SIG-M5 treated with dmso at 0.1 percent for 504 hours (cell line): ENCODE measurements at regions not wholly inside any gene's neighbourhood (a gene's known extent, or its start where the extent isn't known, plus 50 kb on each side); places are given as distances from the start of the nearest gene placed in this dataset.
"Not testable (repeated sequence)": the region's sequence is repeated elsewhere in the genome, so short reads cannot be mapped to it uniquely, and the experiment has no call there.

Experiments
- DNase-seq: peaks from one replicate; lab custom pipeline; 2025; ENCODE audit not compliant: unreplicated experiment; lab: John Stamatoyannopoulos, UW

DNA sequence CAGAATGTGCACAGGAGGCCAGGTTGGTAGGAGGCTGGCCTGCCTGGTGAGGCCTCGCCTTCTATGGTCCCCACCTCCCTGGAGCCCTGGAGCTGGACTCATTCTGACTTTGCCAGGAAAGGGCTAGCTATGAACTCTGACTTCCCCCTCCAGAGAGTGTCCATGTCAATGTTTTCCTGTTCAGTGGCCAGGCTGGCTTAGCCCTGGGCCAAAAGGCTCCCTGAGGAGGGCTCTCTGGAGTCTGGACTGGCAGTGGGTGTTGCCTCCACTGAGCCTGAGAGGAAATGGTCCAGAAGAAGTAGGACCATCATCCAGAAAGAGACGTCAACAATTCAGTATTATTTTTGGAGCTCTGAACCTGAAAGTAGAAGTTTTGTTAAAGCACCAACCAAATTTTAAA is 178.7 kb downstream of the CHIC2 start:
- no peak for DNase-seq

DNA sequence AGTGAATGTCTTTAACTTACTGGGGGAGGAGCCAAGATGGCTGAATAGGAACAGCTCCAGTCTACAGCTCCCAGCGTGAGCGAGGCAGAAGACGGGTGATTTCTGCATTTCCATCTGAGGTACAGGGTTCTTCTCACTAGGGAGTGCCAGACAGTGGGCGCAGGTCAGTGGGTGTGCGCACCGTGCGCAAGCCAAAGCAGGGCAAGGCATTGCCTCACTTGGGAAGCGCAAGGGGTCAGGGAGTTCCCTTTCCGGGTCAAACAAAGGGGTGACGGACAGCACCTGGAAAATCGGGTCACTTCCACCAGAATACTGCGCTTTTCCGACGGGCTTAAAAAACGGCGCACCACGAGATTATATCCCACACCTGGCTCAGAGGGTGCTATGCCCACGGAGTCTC is 187.3 kb downstream of the CHIC2 start:
- DNase-seq: not testable (repeated sequence)

DNA sequence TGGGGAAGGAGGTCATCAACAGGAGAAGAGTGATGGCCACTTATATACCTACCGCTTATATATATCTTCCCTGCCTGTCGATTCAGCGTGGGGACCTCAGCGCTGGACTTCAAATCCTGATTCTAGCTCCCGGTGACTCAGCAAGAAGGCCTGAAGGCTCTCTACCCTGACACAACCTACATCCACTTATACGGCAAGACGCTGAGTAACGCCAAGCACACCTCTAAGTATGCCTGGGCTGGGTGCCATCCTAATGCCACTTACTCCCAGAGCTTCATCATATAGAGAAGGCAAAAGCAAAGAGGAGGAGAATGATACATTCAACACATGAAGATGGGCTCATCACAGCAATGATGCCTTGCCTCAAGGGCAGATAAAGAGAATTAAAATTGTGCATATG is 198.3 kb downstream of the CHIC2 start:
- DNase-seq: no peak

DNA sequence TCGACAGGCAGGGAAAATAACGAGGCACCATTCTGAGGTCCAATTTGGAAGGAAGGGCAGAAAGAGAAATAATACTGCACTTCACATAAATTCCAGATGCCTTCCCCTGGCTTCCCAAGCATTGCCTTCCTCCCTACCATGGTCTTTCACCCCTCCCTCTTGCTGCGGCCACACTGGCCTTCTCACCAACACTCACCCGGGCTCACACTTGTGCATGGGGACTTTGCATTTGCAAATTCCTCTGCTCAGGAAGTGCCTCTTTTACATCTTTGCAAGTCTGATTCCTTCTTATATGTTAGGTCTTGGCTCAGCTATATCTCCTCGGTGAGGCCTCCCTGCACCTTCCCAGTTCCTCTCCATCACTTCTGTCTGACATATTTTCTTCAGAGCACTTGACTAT is 199.4 kb downstream of the CHIC2 start:
- DNase-seq: no peak

DNA sequence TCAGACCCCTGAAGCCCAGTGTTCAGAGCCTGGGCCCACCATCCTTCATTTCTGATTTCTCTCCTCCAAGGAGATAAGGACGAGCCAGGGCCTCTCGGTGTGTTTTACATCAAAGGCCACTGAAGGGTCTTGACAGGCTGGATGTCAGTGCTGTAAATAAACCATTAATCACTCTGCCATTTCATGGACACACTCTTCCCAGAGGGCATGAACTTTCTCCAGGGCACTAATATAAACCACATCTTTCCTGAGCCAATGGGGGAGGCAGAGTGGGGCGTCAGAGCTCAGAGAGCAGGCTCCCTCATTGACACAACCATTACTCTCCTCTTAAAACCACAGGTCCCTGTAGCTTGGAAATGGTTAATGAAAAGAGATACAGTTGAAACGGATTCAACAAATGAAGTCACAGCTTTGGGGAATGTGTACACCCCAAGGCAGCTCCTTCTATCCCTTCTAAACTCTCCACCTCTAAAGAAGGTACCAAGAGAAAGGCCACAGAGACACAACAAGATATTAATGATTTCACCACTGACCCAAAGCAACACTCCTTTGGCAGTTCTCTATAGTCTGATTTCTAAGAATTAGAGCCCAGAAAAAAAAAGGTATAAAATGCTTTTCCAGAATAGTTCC is 200.6 kb downstream of the CHIC2 start:
- DNase-seq: no peak

DNA sequence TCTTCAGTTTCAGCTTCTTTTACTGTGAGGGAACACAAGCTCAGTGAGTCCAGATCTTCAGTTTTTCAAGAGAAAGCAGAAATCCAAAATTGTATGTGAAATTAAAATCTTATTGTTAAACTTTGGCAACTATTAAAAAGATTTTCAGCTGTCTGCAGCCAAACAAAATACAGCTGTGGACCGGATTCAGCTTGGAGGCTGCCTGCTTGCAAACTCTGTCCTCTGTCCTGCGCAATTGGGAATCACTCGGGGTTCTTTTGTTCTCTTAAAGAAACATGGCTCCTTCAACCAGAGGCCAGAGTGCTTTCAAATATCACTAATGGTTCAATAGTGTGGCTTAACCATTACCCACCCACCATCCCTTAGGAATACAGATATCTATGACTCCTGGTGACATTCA is 201.2 kb downstream of the CHIC2 start:
- no peak for DNase-seq

DNA sequence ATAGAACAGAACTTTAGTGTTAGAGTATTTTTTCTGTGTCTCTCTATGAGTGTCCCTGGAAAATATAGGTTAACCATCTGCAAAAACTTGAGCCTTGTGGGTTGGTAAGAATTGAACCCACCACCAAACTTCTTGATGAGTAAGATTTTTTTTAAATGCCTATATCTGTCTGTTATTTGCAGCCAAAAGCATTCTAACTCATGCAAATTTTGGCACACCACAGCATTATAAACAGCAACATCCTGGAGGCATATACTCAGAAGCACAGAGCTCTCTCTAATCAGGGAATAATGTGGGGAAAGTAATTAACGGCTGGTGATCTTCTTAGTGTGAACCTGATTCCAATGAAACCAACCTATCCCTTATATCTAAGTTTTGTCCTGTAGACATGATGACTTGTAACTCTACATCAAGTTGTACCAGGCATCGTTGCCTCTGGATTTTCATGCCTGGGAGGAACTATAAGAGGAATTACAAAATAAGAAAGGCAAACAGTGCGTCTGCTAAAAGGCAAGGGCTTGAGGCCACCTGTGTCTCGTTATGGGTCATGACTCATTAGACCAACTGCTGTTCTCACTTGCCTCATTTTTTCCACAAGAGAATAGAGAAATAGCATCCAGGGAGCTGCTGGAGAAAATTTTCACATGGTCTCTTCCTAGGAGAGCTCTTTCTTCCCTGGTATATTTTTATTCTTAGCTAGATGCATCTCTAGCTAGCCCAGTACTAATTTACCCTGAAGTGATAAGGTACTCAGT is 202.4 kb downstream of the CHIC2 start:
- peak; percentile 63 for DNase-seq

DNA sequence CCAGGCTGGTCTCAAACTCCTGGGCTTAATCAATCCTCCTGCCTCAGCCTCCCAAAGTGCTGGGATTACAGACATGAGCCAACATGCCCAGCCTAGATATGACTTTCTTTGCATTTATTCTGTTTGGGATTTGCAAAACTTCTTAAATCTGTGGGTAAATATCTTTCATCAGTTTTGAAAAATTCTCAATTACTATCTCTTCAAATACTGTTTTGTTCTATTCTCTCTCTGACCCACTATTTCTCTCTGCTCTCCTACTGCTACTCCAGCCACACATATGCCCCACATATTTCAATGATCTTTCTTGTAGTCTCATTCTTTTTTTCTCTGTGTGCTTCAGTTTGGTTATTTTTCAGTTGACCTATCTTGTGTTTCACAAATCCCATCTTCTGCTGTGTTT is 205.1 kb downstream of the CHIC2 start:
- DNase-seq: no peak

DNA sequence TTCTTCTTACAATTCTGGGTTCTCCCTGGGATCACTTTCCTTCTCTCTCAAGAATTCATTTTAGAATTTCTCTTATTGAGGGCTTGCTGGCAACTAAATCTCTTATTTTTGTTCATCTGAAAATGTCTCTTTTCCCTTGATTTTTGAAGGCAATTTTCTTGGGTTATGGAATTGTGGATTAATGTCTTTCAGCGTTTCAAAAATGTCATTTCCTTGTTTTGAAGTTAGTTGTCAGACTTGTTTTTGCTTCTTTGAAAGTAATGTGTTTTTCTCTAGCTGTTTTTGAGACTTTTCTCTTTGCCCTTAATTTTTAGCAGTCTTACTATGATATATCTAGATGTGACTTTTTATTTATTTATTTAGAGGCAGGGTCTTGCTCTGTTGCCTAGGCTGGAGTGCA is 205.7 kb downstream of the CHIC2 start:
- DNase-seq: no peak

DNA sequence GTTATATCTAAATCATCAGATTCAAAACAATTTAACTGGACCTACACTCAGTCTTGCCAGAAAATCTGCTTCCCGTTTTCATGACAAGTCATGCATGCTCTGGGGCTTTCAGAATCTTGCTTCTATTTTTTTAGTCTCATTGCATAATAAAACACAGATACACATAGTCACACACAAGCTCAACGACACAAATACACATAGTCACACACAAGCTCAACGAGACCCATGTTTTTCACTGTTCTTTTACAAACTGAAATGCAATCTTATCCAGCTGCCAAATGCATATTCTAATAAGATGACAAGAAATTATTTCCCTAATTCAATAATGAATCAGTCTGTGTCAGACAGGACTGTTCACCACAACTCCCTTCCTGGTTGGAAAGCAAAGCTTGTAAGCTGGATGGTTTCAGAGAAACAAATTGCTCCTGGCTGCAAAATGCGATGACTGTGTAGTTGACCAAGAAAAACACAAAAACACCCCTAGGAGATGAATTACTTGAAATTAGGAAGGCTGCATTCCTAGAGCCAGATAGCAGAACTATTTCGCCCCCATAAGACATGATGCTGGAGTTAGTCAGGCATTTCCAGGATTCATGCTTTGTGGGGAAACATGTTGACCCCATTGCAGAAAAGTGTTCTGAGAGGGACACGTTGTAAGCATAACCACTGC is 208.7 kb downstream of the CHIC2 start:
- peak; percentile 47 for DNase-seq

DNA sequence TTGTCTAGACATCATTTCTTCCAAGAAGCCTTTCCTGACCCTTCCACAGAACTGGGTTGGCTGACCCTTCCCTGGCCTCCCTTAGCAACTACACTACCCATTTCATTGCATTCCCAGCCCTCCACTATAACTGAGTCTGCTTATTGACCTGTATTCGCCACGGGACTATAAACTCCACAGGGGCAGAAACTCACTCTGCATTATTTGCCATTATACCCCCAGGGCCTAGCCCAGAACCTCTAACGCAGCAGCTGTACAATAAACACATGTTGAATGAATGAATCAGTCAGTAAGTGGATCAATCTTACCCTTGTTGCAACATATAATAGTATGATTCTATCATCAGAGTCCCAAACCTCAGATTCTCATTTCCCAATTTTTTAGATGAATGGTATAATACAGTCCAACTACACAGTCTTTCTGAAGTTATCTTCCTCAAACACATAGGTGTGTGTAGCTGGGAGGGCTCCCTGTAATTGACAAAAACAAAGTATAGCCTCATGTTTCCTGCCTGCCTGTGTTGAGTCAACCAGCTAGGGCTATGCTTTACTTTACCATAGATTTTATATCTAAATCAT is 209.3 kb downstream of the CHIC2 start:
- DNase-seq: peak; percentile 35

DNA sequence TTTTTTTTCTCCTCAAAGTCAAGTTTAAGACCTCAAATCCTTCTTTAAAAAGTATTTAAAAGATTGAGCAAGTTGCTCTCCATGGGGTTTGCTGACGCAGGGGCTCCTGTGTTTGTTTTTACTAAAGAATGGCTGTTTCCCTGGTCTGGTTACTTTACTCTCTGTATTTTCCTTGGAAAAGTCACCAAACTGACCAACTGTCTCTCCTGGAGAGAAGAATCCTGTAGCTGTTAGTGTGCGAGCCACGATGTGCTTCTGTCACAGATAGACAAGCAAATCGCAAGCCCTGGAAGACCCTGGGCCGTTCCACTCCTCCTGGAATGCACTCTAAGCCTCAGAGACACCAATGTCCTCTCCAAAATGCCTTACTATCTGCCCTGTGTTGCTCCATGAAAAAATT is 212.1 kb downstream of the CHIC2 start:
- DNase-seq: no peak

DNA sequence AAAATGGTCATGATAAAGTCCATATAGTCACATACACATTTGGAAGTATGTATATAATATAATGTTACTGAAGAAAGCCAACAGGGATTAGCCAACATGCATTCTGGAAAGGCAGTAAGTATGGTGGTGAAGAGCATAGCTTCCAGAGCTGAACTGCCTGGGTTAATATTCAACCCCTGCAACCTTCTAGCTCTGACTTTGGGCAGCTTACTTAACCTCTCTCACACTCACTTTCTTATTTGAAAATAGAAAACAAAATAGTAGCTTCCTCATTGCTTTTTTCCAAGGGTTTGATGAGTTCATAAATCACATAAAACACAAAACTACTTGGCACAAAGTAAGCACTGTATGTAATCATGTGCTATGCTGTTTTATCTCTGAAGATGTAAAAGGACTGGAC is 216.4 kb downstream of the CHIC2 start:
- DNase-seq: no peak

DNA sequence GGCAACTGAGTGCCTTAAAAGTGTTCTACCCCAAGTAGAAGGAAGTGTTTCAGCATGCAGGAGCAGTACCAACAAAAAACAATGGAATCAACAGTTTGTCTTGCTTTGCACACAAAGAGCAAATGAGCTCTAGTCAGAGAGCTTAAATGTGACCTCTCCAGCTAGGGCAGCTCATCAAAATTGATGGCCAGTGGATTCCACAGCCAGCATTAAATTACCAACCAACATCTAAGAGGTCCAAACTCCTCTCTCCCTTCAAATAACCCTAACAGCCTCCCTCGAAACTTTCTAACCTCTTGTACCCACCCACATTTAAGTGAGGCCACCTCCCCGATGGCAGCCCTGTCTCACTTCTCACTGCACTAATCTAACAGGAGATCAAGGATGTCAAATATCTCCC is 219.9 kb downstream of the CHIC2 start:
- no peak for DNase-seq

DNA sequence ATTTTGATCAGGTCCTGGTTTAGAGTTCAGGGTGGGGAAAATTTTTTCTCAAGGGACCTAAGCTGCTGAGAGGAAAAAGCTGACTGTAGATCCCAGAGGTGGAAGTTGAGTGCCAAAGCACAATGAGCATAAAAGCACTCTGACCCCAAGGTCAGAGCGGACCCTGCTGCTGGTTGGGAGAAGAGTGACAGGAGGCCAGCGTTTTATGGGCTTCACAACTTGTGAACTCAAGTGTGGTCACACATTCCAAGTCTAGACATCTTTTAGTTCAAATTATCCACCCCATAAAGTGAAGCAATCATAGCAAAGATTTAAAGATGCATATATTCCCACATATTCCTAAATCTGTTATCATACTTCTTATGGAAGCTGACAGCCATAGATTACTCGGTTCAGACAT is 220.3 kb downstream of the CHIC2 start:
- no peak for DNase-seq

DNA sequence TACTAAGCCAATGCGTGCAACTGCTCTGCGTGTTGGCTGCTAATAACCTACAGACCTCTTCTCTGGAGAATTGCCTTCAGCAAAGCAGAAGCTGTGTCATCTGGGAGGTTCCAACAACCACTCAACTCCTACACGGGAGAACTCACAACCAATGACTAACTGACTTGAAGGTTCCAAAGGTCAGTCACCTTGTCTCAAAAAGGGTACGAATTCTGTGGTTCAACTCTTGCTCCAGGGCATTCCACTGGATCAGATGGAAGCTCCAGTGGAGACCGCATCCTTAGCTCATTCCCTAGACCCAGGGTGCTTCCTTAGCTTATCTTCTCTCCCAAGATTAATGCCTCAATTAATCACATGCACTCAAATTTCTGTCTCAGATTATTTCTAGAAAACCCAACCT is 222.7 kb downstream of the CHIC2 start:
- DNase-seq: no peak

DNA sequence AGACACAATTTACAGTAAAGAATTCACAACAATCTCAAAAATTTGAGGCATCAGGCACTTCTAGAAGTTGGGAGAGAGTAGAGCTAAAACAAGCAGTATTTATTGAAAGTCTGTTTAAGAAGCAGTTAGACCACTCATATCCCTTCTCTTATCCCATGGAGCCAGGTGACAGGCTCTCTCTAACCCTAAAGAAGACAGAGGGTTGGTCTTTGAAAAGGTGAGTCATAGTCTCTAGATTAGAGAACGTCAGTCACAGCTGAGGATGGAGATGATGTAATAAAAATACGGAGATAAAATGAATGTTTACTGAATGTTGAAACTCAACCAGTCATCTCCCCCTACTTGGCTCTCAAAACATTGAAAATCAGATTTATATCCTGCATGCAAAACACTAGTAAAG is 223.8 kb downstream of the CHIC2 start:
- DNase-seq: no peak

DNA sequence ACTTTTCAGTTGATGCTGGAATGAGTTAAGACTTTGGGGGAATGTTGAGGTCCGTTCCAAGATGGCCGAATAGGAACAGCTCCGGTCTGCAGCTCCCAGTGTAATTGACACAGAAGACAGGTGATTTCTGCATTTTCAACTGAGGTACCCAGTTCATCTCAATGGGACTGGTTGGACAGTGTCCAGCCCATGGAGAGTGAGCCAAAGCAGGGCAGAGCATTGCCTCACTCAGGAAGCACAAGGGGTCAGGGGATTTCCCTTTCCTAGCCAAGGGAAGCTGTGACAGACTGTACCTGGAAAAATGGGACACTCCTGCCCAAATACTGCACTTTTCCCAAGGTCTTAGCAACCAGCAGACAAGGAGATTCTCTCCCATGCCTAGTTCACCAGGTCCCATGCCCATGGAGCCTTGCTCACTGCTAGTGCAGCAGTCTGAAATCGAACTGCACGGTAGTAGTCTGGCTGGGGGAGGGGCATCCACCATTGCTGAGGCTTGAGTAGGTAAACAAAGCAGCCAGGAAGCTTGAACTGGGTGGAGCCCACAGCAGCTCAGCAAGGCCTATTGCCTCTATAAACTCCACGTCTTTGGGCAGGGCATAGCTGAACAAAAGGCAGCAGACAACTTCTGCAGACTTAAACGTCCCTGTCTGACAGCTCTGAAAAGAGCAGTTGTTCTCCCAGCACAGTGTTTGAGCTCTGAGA is 231.0 kb downstream of the CHIC2 start:
- DNase-seq: not testable (repeated sequence)

DNA sequence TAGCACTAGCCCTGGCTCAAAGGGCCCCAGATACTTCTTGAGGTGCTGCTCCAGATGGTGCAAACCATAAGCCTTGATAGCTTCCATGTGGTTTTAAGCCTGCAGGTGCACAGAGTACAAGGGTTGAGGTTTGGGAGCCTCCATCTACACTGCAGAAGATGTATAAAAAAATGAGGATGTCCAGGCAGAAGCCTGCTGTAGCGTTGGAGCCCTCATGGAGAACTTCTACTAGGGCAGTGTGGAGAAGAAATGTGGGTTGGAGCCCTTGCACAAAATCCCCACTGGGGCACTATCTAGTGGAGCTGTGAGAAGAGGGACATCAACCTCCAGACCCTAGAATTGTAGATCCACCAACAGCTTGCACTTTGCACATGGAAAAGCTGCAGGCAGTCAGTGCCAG is 231.9 kb downstream of the CHIC2 start:
- DNase-seq: no peak

DNA sequence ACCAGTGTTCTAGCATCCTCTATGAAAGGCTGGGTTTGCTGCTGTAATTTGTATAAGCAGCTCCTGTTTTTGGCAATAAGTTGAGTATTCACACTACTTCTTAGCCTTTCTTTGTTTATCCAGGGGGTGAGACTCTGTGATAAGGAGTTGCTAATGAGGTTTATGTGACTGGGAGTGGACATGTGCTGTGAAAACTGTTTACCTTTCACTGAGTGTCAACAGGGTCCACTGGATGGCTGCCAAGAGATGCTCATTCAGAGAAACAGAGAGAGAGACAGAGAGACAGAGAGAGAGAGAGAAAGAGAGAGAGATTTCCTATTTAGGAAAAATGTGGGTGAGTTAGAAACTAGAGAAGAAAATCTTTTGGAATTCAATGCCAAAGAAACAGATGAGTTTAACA is 233.9 kb downstream of the CHIC2 start:
- DNase-seq: no peak

DNA sequence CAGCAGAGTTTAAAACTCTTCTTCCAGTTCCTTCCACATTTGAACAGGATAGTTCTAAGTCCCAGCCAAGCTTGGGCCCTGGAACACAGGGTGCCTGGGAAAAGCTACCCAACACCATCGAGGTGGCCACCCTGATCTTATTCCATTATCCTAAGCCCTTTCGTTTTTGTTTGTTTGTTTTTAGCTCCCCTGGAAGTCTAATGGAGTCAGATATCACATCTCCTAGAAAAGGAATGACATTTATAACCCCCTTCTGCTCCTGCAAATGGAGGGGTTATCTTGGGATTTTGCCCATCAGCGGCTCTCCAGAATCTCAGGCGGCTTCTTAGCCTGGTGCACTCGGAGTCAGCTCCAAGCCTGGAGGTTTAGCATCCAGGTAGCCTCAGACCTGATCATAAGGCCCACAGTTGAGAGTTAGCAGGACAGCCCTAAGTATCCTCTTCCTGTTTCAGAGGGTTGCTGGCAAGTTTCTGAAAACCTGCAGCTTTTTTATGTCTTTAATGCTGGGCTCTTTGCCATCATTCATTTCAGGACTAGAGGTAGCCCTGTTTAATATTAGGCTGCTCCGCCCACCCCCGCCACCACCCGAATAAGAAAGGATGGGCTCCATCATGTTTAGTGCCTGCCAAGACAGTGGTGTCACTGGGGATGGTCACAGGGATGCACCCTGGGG is 230.0 kb upstream of the LNX1 start:
- no peak for DNase-seq
